ENCODE measurements at regions not wholly inside any gene's neighbourhood (a gene's known extent, or its start where the extent isn't known, plus 50 kb on each side); places are given as distances from the start of the nearest gene placed in this dataset.

- TF ChIP-seq GABPA (IDR thresholded peaks at IDR 0.05; ENCODE audit: low read depth) (no peak), POLR2AphosphoS5 (IDR thresholded peaks at IDR 0.05; ENCODE audit: low read depth) (no peak)
These were observed 170.7 kb upstream of the MYL2 start for GRCh38 chr12:111091051-111091450.

All from HL-60 (cell line).